GM12878 (cell line): ENCODE measurements at regions not wholly inside any gene's neighbourhood (a gene's known extent, or its start where the extent isn't known, plus 50 kb on each side); places are given as distances from the start of the nearest gene placed in this dataset.

Source experiments
- ATAC-seq: fragments of 200-7000 bp; cut with Tn5 transposase; 3 replicates; pipeline ENCODE4 v1.9.1; 2020; ENCODE audit warnings: mild to moderate bottlenecking, moderate library complexity
- BruUV-seq: library from RNA; stranded (reverse); fragments of 400-500 nt; replicated peaks from 2 replicates; lab custom pipeline; 2021; lab: Mats Ljungman, UMichigan
- CTCF ChIA-PET: fragments of 300-600 bp; sonication (Branson Sonifier 250); formaldehyde crosslinking; extraction: SDS; loops from one replicate; lab custom pipeline; 2021; ENCODE audit warnings: inconsistent platforms; lab: Yijun Ruan, JAX
- POLR2A ChIA-PET: fragments of 350-600 bp; formaldehyde crosslinking; extraction: SDS; loops from one replicate; lab custom pipeline; 2021; ENCODE audit warnings: inconsistent platforms; lab: Charles Lee
- RAD21 ChIA-PET: fragments of 300-600 bp; sonication (Branson Sonifier 250); formaldehyde crosslinking; loops from one replicate; lab custom pipeline; 2023; ENCODE audit warnings: antibody characterized with exemption; ENCODE audit not compliant: unreplicated experiment; lab: Charles Lee
- SMC1A ChIA-PET: fragments of 300-600 bp; sonication (Branson Sonifier 250); formaldehyde crosslinking; loops from one replicate; lab custom pipeline; 2023; ENCODE audit not compliant: unreplicated experiment, uncharacterized antibody; lab: Charles Lee
- DNase-seq: peaks from one replicate; pipeline ENCODE4 v3.0.0-alpha.2; 2011; ENCODE audit warnings: low read depth, low spot score
- FAIRE-seq: peaks from 3 replicates; lab custom pipeline; 2011; peaks lifted over from hg19 to GRCh38; lab: Jason Lieb, UNC
- H2AFZ ChIP-seq: 2 replicates; pipeline ENCODE4 v1.6.0; 2011; ENCODE audit warnings: low read depth, low read length, control low read depth; ENCODE audit not compliant: control insufficient read depth
- H3K27ac ChIP-seq: 2 replicates; pipeline ENCODE4 v1.5.1; 2011; ENCODE audit warnings: control low read depth; ENCODE audit not compliant: control insufficient read depth, insufficient read depth
- H3K27me3 ChIP-seq, 2 experiments: replicated peaks in 1 of 2; 2 replicates each; pipeline versions ENCODE4 v1.6.0 to v1.6.1; 2011; ENCODE audit warnings: low read length in 1 of 2; ENCODE audit not compliant: control insufficient read depth in 2 of 2, insufficient read depth in 2 of 2
- H3K36me3 ChIP-seq, 2 experiments: 2 replicates each; pipeline ENCODE4 v1.5.1; 2011; ENCODE audit warnings: low read length in 1 of 2; ENCODE audit not compliant: control insufficient read depth in 2 of 2, insufficient read depth in 2 of 2
- H3K4me1 ChIP-seq: 2 replicates; pipeline ENCODE4 v1.6.1; 2011; ENCODE audit warnings: mild to moderate bottlenecking, low read length, moderate library complexity, mixed read lengths; ENCODE audit not compliant: control insufficient read depth, insufficient read depth
- H3K4me2 ChIP-seq: 2 replicates; pipeline ENCODE4 v1.6.0; 2011; ENCODE audit warnings: control low read depth; ENCODE audit not compliant: control insufficient read depth, insufficient read depth
- H3K4me3 ChIP-seq: fragments of 200-600 bp; sonication (generic); 2 replicates; pipeline ENCODE4 v1.5.1; 2016
- H3K79me2 ChIP-seq: 2 replicates; pipeline ENCODE4 v1.6.0; 2011; ENCODE audit warnings: low read length; ENCODE audit not compliant: control insufficient read depth, insufficient read depth
- H3K9ac ChIP-seq: 2 replicates; pipeline ENCODE4 v1.8.0; 2011; ENCODE audit warnings: low read length, control low read depth, mixed read lengths; ENCODE audit not compliant: control insufficient read depth, insufficient read depth
- H3K9me3 ChIP-seq: replicated peaks from 3 replicates; pipeline ENCODE4 v1.5.1; 2011; ENCODE audit warnings: mild to moderate bottlenecking, low read length; ENCODE audit not compliant: control insufficient read depth, insufficient read depth
- H4K20me1 ChIP-seq: 2 replicates; pipeline ENCODE4 v1.6.0; 2011; ENCODE audit not compliant: control insufficient read depth, insufficient read depth
- BCL11A ChIP-seq: IDR thresholded peaks from 2 replicates; pipeline ENCODE4 v1.6.1; 2011; ENCODE audit warnings: low read depth, low read length
- BRCA1 ChIP-seq: IDR thresholded peaks from 2 replicates; pipeline ENCODE4 v1.6.1; 2011; ENCODE audit warnings: low read depth, low read length, improper control_type of control experiment
- CBX3 ChIP-seq: fragments of 200-600 bp; sonication (generic); IDR thresholded peaks from 2 replicates; pipeline ENCODE4 v1.6.1; 2016; ENCODE audit warnings: low read depth, borderline replicate concordance
- CREM ChIP-seq: IDR thresholded peaks from 2 replicates; pipeline ENCODE4 v1.6.1; 2014; ENCODE audit warnings: antibody characterized with exemption, low read depth
- GABPA ChIP-seq: IDR thresholded peaks from 2 replicates; pipeline ENCODE4 v1.6.1; 2014; ENCODE audit warnings: antibody characterized with exemption, low read depth, mild to moderate bottlenecking, inconsistent platforms
- IKZF2 ChIP-seq, 2 experiments: fragments of 450-650 bp; IDR thresholded peaks; 2 replicates each; pipeline ENCODE4 v1.6.1; 2017; ENCODE audit warnings: mild to moderate bottlenecking in 2 of 2, moderate library complexity in 2 of 2
- LARP7 ChIP-seq: fragments of 450-650 bp; IDR thresholded peaks from 2 replicates; pipeline ENCODE4 v1.6.1; 2017; ENCODE audit warnings: mild to moderate bottlenecking
- RAD21 ChIP-seq: IDR thresholded peaks from 2 replicates; pipeline ENCODE4 v1.6.1; 2011; ENCODE audit warnings: mild to moderate bottlenecking, low read depth, low read length, moderate library complexity; ENCODE audit not compliant: insufficient read depth
- RAD51 ChIP-seq: fragments of 450-650 bp; IDR thresholded peaks from 2 replicates; pipeline ENCODE4 v1.6.1; 2016; ENCODE audit warnings: moderate library complexity, mild to moderate bottlenecking, inconsistent platforms
- RB1 ChIP-seq: fragments of 450-650 bp; formaldehyde crosslinking; IDR thresholded peaks from 2 replicates; pipeline ENCODE4 v1.6.1; 2017; ENCODE audit warnings: mild to moderate bottlenecking, borderline replicate concordance
- SMAD5 ChIP-seq: IDR thresholded peaks from 2 replicates; pipeline ENCODE4 v1.6.1; 2016; ENCODE audit warnings: antibody characterized with exemption, low read depth
- SUZ12 ChIP-seq: fragments of 200-600 bp; sonication (generic); IDR thresholded peaks from one replicate; pipeline ENCODE4 v1.6.1; 2018; ENCODE audit warnings: antibody characterized with exemption, mild to moderate bottlenecking; ENCODE audit not compliant: unreplicated experiment
- ZNF622 ChIP-seq: fragments of 450-650 bp; IDR thresholded peaks from 2 replicates; pipeline ENCODE4 v1.6.1; 2017; ENCODE audit warnings: mild to moderate bottlenecking, inconsistent platforms
- ZSCAN29 ChIP-seq: fragments of 450-650 bp; IDR thresholded peaks from 2 replicates; pipeline ENCODE4 v1.6.1; 2017; ENCODE audit warnings: mild to moderate bottlenecking, moderate library complexity
- WGBS: methylation state at CpG from one replicate; pipeline ENCODE4 v1.1.6; 2016; ENCODE audit warnings: low lambda C conversion rate; ENCODE audit not compliant: insufficient replicate concordance, insufficient coverage; ENCODE audit errors: missing lambda C conversion rate; 5-methylcytosine and 5-hydroxymethylcytosine counted together
- in situ Hi-C: fragments of 300-500 bp; cut with MboI; formaldehyde crosslinking; loops from 9 replicates; pipeline ENCODE4 v1.14.3; 2018; ENCODE audit warnings: mixed read lengths
- intact Hi-C: fragments of 100-400 bp; cut with micrococcal nuclease; formaldehyde crosslinking; loops from one replicate; pipeline ENCODE4 v1.14.2; 2022; ENCODE audit not compliant: unreplicated experiment
- TF ChIP-seq, protein P1 (sequence below): IDR thresholded peaks from 2 replicates; pipeline ENCODE4 v1.6.1; 2011; ENCODE audit warnings: low read depth, low read length, improper control_type of control experiment, borderline replicate concordance
- TF ChIP-seq, protein P2 (sequence below): fragments of 450-650 bp; IDR thresholded peaks from 2 replicates; pipeline ENCODE4 v1.6.1; 2016; ENCODE audit warnings: mild to moderate bottlenecking
- TF ChIP-seq, protein P3 (sequence below): fragments of 450-650 bp; IDR thresholded peaks from 2 replicates; pipeline ENCODE4 v1.6.1; 2017; ENCODE audit warnings: borderline replicate concordance
- TF ChIP-seq, protein P4 (sequence below): fragments of 450-650 bp; IDR thresholded peaks from 2 replicates; pipeline ENCODE4 v1.6.1; 2017; ENCODE audit warnings: low read depth, mild to moderate bottlenecking, moderate library complexity
- TF ChIP-seq, protein P5 (sequence below): fragments of 450-650 bp; IDR thresholded peaks from 2 replicates; pipeline ENCODE4 v1.6.1; 2014; ENCODE audit warnings: mild to moderate bottlenecking

DNA sequence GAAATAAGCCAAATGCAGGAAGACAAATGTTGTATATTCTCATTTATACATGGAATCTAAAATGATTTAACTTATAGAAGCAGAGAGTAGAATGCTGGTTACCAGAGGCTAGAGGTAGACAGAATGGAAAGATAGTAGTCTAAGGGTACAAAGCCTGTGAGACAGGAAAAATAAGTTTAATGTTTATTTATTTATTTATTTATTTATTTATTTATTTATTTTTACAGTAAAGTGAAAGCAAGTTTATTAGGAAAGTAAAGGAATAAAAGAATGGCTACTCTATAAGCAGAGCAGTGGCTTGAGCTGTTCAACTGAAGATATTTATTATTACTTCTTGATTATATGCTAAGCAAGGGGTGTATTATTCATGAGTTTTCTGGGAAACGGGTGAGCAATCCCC, 203.2 kb downstream of the LAS1L start:
- H3K9ac ChIP-seq: no peak overlapping the region
- in situ Hi-C loops: no loop called here
- no peak for ATAC-seq
- intact Hi-C loops: no loop called here
- H3K36me3 ChIP-seq: no peaks in the 10 kb centered on the region
- H3K4me3 ChIP-seq: no peak overlapping the region
- H3K27ac ChIP-seq: no peak overlapping the region
- WGBS: 0% methylated on average over 1 of the region's 1 CpG
- no peaks in the 10 kb centered on the region for H3K27me3 ChIP-seq
- ChIA-PET SMC1A (no interaction called here), POLR2A (no interaction called here), RAD21 (no interaction called here), CTCF (no interaction called here)
- FAIRE-seq: no peak
- no peaks in the 10 kb centered on the region for H3K9me3 ChIP-seq
- no peaks in the 10 kb centered on the region for H3K79me2 ChIP-seq
- no peaks in the 10 kb centered on the region for H3K4me1 ChIP-seq
- no peaks in the 10 kb centered on the region for H4K20me1 ChIP-seq
- no peak overlapping the region for H2AFZ ChIP-seq
- DNase-seq: no peak
- TF ChIP-seq, protein P1, sequence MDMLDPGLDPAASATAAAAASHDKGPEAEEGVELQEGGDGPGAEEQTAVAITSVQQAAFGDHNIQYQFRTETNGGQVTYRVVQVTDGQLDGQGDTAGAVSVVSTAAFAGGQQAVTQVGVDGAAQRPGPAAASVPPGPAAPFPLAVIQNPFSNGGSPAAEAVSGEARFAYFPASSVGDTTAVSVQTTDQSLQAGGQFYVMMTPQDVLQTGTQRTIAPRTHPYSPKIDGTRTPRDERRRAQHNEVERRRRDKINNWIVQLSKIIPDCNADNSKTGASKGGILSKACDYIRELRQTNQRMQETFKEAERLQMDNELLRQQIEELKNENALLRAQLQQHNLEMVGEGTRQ: no peak
- TF ChIP-seq, protein P2, sequence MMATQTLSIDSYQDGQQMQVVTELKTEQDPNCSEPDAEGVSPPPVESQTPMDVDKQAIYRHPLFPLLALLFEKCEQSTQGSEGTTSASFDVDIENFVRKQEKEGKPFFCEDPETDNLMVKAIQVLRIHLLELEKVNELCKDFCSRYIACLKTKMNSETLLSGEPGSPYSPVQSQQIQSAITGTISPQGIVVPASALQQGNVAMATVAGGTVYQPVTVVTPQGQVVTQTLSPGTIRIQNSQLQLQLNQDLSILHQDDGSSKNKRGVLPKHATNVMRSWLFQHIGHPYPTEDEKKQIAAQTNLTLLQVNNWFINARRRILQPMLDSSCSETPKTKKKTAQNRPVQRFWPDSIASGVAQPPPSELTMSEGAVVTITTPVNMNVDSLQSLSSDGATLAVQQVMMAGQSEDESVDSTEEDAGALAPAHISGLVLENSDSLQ: no peak
- TF ChIP-seq SMAD5 (no peak), CREM (no peak), CBX3 (no peak), RAD21 (no peak), ZSCAN29 (no peak), BCL11A (no peak), SUZ12 (no peak), BRCA1 (no peak), IKZF2 (IDR thresholded peaks at IDR 0.05) (no peak), RAD51 (no peak), GABPA (no peak), LARP7 (no peak), RB1 (no peak), ZNF622 (no peak)
- TF ChIP-seq, protein P3, sequence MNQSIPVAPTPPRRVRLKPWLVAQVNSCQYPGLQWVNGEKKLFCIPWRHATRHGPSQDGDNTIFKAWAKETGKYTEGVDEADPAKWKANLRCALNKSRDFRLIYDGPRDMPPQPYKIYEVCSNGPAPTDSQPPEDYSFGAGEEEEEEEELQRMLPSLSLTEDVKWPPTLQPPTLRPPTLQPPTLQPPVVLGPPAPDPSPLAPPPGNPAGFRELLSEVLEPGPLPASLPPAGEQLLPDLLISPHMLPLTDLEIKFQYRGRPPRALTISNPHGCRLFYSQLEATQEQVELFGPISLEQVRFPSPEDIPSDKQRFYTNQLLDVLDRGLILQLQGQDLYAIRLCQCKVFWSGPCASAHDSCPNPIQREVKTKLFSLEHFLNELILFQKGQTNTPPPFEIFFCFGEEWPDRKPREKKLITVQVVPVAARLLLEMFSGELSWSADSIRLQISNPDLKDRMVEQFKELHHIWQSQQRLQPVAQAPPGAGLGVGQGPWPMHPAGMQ: no peak
- TF ChIP-seq, protein P4, sequence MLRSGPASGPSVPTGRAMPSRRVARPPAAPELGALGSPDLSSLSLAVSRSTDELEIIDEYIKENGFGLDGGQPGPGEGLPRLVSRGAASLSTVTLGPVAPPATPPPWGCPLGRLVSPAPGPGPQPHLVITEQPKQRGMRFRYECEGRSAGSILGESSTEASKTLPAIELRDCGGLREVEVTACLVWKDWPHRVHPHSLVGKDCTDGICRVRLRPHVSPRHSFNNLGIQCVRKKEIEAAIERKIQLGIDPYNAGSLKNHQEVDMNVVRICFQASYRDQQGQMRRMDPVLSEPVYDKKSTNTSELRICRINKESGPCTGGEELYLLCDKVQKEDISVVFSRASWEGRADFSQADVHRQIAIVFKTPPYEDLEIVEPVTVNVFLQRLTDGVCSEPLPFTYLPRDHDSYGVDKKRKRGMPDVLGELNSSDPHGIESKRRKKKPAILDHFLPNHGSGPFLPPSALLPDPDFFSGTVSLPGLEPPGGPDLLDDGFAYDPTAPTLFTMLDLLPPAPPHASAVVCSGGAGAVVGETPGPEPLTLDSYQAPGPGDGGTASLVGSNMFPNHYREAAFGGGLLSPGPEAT: no peak
- TF ChIP-seq, protein P5, sequence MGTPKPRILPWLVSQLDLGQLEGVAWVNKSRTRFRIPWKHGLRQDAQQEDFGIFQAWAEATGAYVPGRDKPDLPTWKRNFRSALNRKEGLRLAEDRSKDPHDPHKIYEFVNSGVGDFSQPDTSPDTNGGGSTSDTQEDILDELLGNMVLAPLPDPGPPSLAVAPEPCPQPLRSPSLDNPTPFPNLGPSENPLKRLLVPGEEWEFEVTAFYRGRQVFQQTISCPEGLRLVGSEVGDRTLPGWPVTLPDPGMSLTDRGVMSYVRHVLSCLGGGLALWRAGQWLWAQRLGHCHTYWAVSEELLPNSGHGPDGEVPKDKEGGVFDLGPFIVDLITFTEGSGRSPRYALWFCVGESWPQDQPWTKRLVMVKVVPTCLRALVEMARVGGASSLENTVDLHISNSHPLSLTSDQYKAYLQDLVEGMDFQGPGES: no peak
- BruUV-seq: no TSS peak
- H3K4me2 ChIP-seq: no peak overlapping the region
